ENCODE measurements at regions not wholly inside any gene's neighbourhood (a gene's known extent, or its start where the extent isn't known, plus 50 kb on each side); places are given as distances from the start of the nearest gene placed in this dataset.

GRCh38 chr2:181235011-181235410 is 222.2 kb upstream of the ITGA4 start:
- Histone ChIP-seq H3K4me3 (no peak overlapping the region), H3K27me3 (no peaks in the 10 kb centered on the region), H3K27ac (no peak overlapping the region), H3K36me3 (no peaks in the 10 kb centered on the region), H3K4me1 (peaks cover 2% of the 10 kb centered on the region; the same call in 1 of the 2 replicates), H3K9me3 (replicated peaks) (no peaks in the 10 kb centered on the region)
- no peak for DNase-seq

- H3K9me3 ChIP-seq (replicated peaks) = no peaks in the 10 kb centered on the region
- DNase-seq = no peak
- no peaks in the 10 kb centered on the region for H3K27me3 ChIP-seq
- H3K4me3 ChIP-seq = no peak overlapping the region
- H3K27ac ChIP-seq = no peak overlapping the region
- peaks cover 2% of the 10 kb centered on the region for H3K4me1 ChIP-seq
- no peaks in the 10 kb centered on the region for H3K36me3 ChIP-seq
Observed at GRCh38 chr2:181235683-181236459, 221.3 kb upstream of the ITGA4 start.

GRCh38 chr2:181239201-181239799 is 217.9 kb upstream of the ITGA4 start:
- Histone ChIP-seq H3K27ac (no peak overlapping the region), H3K36me3 (no peaks in the 10 kb centered on the region), H3K4me3 (no peak overlapping the region), H3K4me1 (peaks cover 4% of the 10 kb centered on the region), H3K9me3 (replicated peaks) (no peaks in the 10 kb centered on the region), H3K27me3 (no peaks in the 10 kb centered on the region)
- DNase-seq = no peak

GRCh38 chr2:181240844-181241243 is 216.3 kb upstream of the ITGA4 start:
- peak in 1 of 2 experiments; percentile 23 for DNase-seq
- Histone ChIP-seq H3K9me3 (replicated peaks) (no peaks in the 10 kb centered on the region; the same call in 1 of the 2 replicates), H3K4me3 (no peak overlapping the region), H3K27ac (no peak overlapping the region), H3K36me3 (no peaks in the 10 kb centered on the region), H3K4me1 (peaks cover 2% of the 10 kb centered on the region; the same call in 1 of the 2 replicates), H3K27me3 (no peaks in the 10 kb centered on the region)

GRCh38 chr2:181241366-181241765 is 215.8 kb upstream of the ITGA4 start:
- Histone ChIP-seq H3K4me3 (no peak overlapping the region), H3K27me3 (no peaks in the 10 kb centered on the region), H3K4me1 (peaks cover 2% of the 10 kb centered on the region; the same call in 1 of the 2 replicates), H3K36me3 (no peaks in the 10 kb centered on the region), H3K9me3 (replicated peaks) (no peaks in the 10 kb centered on the region; the same call in 1 of the 2 replicates), H3K27ac (no peak overlapping the region)
- DNase-seq = peak in 1 of 2 experiments; percentile 5

- Histone ChIP-seq H3K27ac (no peak overlapping the region), H3K4me3 (no peak overlapping the region), H3K9me3 (replicated peaks) (no peaks in the 10 kb centered on the region; the same call in 1 of the 2 replicates), H3K4me1 (peaks cover 2% of the 10 kb centered on the region; the same call in 1 of the 2 replicates), H3K27me3 (no peaks in the 10 kb centered on the region), H3K36me3 (no peaks in the 10 kb centered on the region)
- no peak for DNase-seq
Observed at GRCh38 chr2:181241797-181242196, 215.4 kb upstream of the ITGA4 start.

GRCh38 chr2:181242262-181242661 is 214.9 kb upstream of the ITGA4 start:
- peaks cover 2% of the 10 kb centered on the region; the same call in 1 of the 2 replicates for H3K4me1 ChIP-seq
- H3K4me3 ChIP-seq = no peak overlapping the region
- H3K27me3 ChIP-seq = no peaks in the 10 kb centered on the region
- no peak overlapping the region for H3K27ac ChIP-seq
- H3K9me3 ChIP-seq (replicated peaks) = no peaks in the 10 kb centered on the region; the same call in 1 of the 2 replicates
- DNase-seq = no peak
- no peaks in the 10 kb centered on the region for H3K36me3 ChIP-seq

- Histone ChIP-seq H3K9me3 (replicated peaks) (no peaks in the 10 kb centered on the region; the same call in 1 of the 2 replicates), H3K4me3 (no peak overlapping the region), H3K27me3 (no peaks in the 10 kb centered on the region), H3K4me1 (peaks cover 2% of the 10 kb centered on the region; the same call in 1 of the 2 replicates), H3K36me3 (no peaks in the 10 kb centered on the region), H3K27ac (no peak overlapping the region)
- no peak for DNase-seq
Observed at GRCh38 chr2:181243319-181243718, 213.9 kb upstream of the ITGA4 start.

GRCh38 chr2:181250691-181251090 is 206.5 kb upstream of the ITGA4 start:
- Histone ChIP-seq H3K4me1 (no peaks in the 10 kb centered on the region), H3K27ac (no peak overlapping the region), H3K27me3 (no peaks in the 10 kb centered on the region), H3K9me3 (replicated peaks) (no peaks in the 10 kb centered on the region), H3K36me3 (no peaks in the 10 kb centered on the region), H3K4me3 (no peak overlapping the region)
- no peak for DNase-seq

GRCh38 chr2:181252262-181253148 is 204.7 kb upstream of the ITGA4 start:
- no peaks in the 10 kb centered on the region for H3K4me1 ChIP-seq
- no peak overlapping the region for H3K4me3 ChIP-seq
- DNase-seq = no peak
- no peaks in the 10 kb centered on the region for H3K36me3 ChIP-seq
- no peak overlapping the region for H3K27ac ChIP-seq
- no peaks in the 10 kb centered on the region for H3K27me3 ChIP-seq
- no peaks in the 10 kb centered on the region for H3K9me3 ChIP-seq (replicated peaks)

GRCh38 chr2:181253438-181253837 is 203.7 kb upstream of the ITGA4 start:
- Histone ChIP-seq H3K4me3 (no peak overlapping the region), H3K9me3 (replicated peaks) (no peaks in the 10 kb centered on the region), H3K27ac (no peak overlapping the region), H3K36me3 (no peaks in the 10 kb centered on the region), H3K27me3 (no peaks in the 10 kb centered on the region), H3K4me1 (no peaks in the 10 kb centered on the region)
- DNase-seq = no peak

- Histone ChIP-seq H3K27me3 (no peaks in the 10 kb centered on the region), H3K27ac (no peak overlapping the region), H3K9me3 (replicated peaks) (no peaks in the 10 kb centered on the region), H3K36me3 (no peaks in the 10 kb centered on the region), H3K4me3 (no peak overlapping the region), H3K4me1 (no peaks in the 10 kb centered on the region)
- no peak for DNase-seq
Observed at GRCh38 chr2:181255651-181256050, 201.5 kb upstream of the ITGA4 start.

GRCh38 chr2:181258720-181259119 is 198.5 kb upstream of the ITGA4 start:
- H3K36me3 ChIP-seq = no peaks in the 10 kb centered on the region
- no peak overlapping the region for H3K27ac ChIP-seq
- H3K27me3 ChIP-seq = no peaks in the 10 kb centered on the region
- no peak overlapping the region for H3K4me3 ChIP-seq
- DNase-seq = no peak
- no peaks in the 10 kb centered on the region for H3K4me1 ChIP-seq
- no peaks in the 10 kb centered on the region for H3K9me3 ChIP-seq (replicated peaks)

- no peaks in the 10 kb centered on the region for H3K27me3 ChIP-seq
- H3K36me3 ChIP-seq = no peaks in the 10 kb centered on the region
- no peak overlapping the region for H3K4me3 ChIP-seq
- no peaks in the 10 kb centered on the region for H3K4me1 ChIP-seq
- no peak overlapping the region for H3K27ac ChIP-seq
- H3K9me3 ChIP-seq (replicated peaks) = no peaks in the 10 kb centered on the region
- DNase-seq = no peak
Observed at GRCh38 chr2:181262782-181263181, 194.4 kb upstream of the ITGA4 start.

GRCh38 chr2:181264001-181264400 is 193.2 kb upstream of the ITGA4 start:
- no peak overlapping the region for H3K4me3 ChIP-seq
- H3K4me1 ChIP-seq = no peaks in the 10 kb centered on the region
- no peaks in the 10 kb centered on the region for H3K27me3 ChIP-seq
- DNase-seq = no peak
- H3K9me3 ChIP-seq (replicated peaks) = no peaks in the 10 kb centered on the region
- H3K27ac ChIP-seq = no peak overlapping the region
- H3K36me3 ChIP-seq = no peaks in the 10 kb centered on the region

All from SJCRH30 (cell line).